ENCODE measurements at regions not wholly inside any gene's neighbourhood (a gene's known extent, or its start where the extent isn't known, plus 50 kb on each side); places are given as distances from the start of the nearest gene placed in this dataset.

DNA sequence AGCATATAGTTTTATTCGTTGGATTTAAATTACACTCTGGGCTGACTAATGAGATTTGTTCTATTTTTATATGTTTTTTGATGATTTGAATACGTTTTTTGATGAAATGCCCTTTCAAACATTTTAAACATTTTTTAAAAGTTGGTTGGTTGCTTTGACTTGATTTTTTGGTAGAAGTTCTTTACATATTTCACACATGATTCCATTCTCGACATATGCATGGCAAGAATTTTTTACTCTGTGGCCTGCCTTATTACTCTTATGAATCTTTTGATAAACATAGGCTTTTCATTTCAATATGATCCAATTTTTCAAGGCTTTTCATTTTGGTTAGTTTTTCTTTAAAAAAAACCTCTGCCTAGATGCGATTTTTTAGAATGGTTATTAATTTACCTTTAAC lies 617.0 kb downstream of the RNF144B start:
- TF ChIP-seq, protein P1, sequence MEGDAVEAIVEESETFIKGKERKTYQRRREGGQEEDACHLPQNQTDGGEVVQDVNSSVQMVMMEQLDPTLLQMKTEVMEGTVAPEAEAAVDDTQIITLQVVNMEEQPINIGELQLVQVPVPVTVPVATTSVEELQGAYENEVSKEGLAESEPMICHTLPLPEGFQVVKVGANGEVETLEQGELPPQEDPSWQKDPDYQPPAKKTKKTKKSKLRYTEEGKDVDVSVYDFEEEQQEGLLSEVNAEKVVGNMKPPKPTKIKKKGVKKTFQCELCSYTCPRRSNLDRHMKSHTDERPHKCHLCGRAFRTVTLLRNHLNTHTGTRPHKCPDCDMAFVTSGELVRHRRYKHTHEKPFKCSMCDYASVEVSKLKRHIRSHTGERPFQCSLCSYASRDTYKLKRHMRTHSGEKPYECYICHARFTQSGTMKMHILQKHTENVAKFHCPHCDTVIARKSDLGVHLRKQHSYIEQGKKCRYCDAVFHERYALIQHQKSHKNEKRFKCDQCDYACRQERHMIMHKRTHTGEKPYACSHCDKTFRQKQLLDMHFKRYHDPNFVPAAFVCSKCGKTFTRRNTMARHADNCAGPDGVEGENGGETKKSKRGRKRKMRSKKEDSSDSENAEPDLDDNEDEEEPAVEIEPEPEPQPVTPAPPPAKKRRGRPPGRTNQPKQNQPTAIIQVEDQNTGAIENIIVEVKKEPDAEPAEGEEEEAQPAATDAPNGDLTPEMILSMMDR (IDR thresholded peaks at IDR 0.05) = no peak
- TF ChIP-seq POLR2A (IDR thresholded peaks at IDR 0.05) (no peak), POLR2AphosphoS5 (IDR thresholded peaks at IDR 0.05) (no peak), EP300 (IDR thresholded peaks at IDR 0.05) (no peak)

All from sigmoid colon (tissue), 4 donors.